ENCODE measurements at regions not wholly inside any gene's neighbourhood (a gene's known extent, or its start where the extent isn't known, plus 50 kb on each side); places are given as distances from the start of the nearest gene placed in this dataset.

GRCh38 chr3:124078953-124079911 is 87.3 kb upstream of the ROPN1 start:
- no peak overlapping the region for H2AFZ ChIP-seq

GRCh38 chr3:124079912-124080276 is 88.0 kb upstream of the ROPN1 start:
- CTCF ChIA-PET, result interaction anchor here (0.7 kb wide), 1 partner anchor 428 kb away, joined by 3 read pairs; no protein-coding TSS in a partner anchor
- intact Hi-C loops (cut with micrococcal nuclease; ENCODE audit: unreplicated experiment), result loop anchor here (1.0 to 5.0 kb wide), 4 partner anchors 63 to 472 kb away; no protein-coding TSS in a partner anchor

More at GRCh38 chr3:124078953-124079911, 87.3 kb upstream of the ROPN1 start:
- no peaks in the 10 kb centered on the region for H3K36me3 ChIP-seq (ENCODE audit: low read depth)
- no peaks in the 10 kb centered on the region for H4K20me1 ChIP-seq (ENCODE audit: insufficient read depth)
- no peaks in the 10 kb centered on the region for H3K4me1 ChIP-seq (replicated peaks; ENCODE audit: insufficient read depth)
- no TSS peak for BruUV-seq (replicated peaks)
- H3K27me3 ChIP-seq (ENCODE audit: insufficient read depth, low read depth), result peaks cover 69% of the 10 kb centered on the region
- H3K9me2 ChIP-seq (ENCODE audit: insufficient read depth), result no peaks in the 10 kb centered on the region
- H3K79me2 ChIP-seq (ENCODE audit: low read depth), result no peaks in the 10 kb centered on the region
- POLR2A ChIA-PET (ENCODE audit: unreplicated experiment), result no interaction called here
- intact Hi-C loops (cut with micrococcal nuclease; ENCODE audit: unreplicated experiment), result loop anchor here (1.0 to 2.0 kb wide), 3 partner anchors 62 to 427 kb away; no protein-coding TSS in a partner anchor
- peak; percentile 84 for TF ChIP-seq CTCF (conservative IDR thresholded peaks at IDR 0.05)
- TF ChIP-seq EZH2 (IDR thresholded peaks at IDR 0.05; ENCODE audit: low read depth), result no peak
- H3K4me3 ChIP-seq, result no peak overlapping the region
- no peak overlapping the region for H3K27ac ChIP-seq
- CTCF ChIA-PET, result interaction anchor here (0.7 kb wide), 1 partner anchor 427 kb away, joined by 3 read pairs; no protein-coding TSS in a partner anchor
- DNase-seq, result peak in 1 of 2 experiments; percentile 9
- no peaks in the 10 kb centered on the region for H3K9me3 ChIP-seq (ENCODE audit: insufficient read depth, low read depth)
- no peak overlapping the region for H3K4me2 ChIP-seq
- no peaks in the 10 kb centered on the region for H3F3A ChIP-seq (ENCODE audit: insufficient read depth, low read depth)

GRCh38 chr3:124082343-124082742 is 90.4 kb upstream of the ROPN1 start:
- BruUV-seq (replicated peaks), result no TSS peak
- intact Hi-C loops (cut with micrococcal nuclease; ENCODE audit: unreplicated experiment), result loop anchor here (5.0 kb wide), 1 partner anchor 470 kb away; no protein-coding TSS in a partner anchor
- H2AFZ ChIP-seq, result no peak overlapping the region
- no peaks in the 10 kb centered on the region for H3F3A ChIP-seq (ENCODE audit: insufficient read depth, low read depth)
- H3K4me3 ChIP-seq, result no peak overlapping the region
- H4K20me1 ChIP-seq (ENCODE audit: insufficient read depth), result no peaks in the 10 kb centered on the region
- no peaks in the 10 kb centered on the region for H3K9me3 ChIP-seq (ENCODE audit: insufficient read depth, low read depth)
- CTCF ChIA-PET, result interaction anchor here (0.6 kb wide), 1 partner anchor 13 kb away, joined by 3 read pairs; no protein-coding TSS in a partner anchor
- H3K79me2 ChIP-seq (ENCODE audit: low read depth), result no peaks in the 10 kb centered on the region
- DNase-seq, result no peak
- no peak for TF ChIP-seq CTCF (conservative IDR thresholded peaks at IDR 0.05)
- no peak for TF ChIP-seq EZH2 (IDR thresholded peaks at IDR 0.05; ENCODE audit: low read depth)
- H3K36me3 ChIP-seq (ENCODE audit: low read depth), result no peaks in the 10 kb centered on the region
- no peak overlapping the region for H3K4me2 ChIP-seq
- no peaks in the 10 kb centered on the region for H3K4me1 ChIP-seq (replicated peaks; ENCODE audit: insufficient read depth)
- H3K27me3 ChIP-seq (ENCODE audit: insufficient read depth, low read depth), result peaks cover 58% of the 10 kb centered on the region
- H3K27ac ChIP-seq, result no peak overlapping the region
- H3K9me2 ChIP-seq (ENCODE audit: insufficient read depth), result no peaks in the 10 kb centered on the region
- POLR2A ChIA-PET (ENCODE audit: unreplicated experiment), result no interaction called here

More at GRCh38 chr3:124079912-124080276, 88.0 kb upstream of the ROPN1 start:
- TF ChIP-seq EZH2 (IDR thresholded peaks at IDR 0.05; ENCODE audit: low read depth), result no peak
- no peak for TF ChIP-seq CTCF (conservative IDR thresholded peaks at IDR 0.05)
- H3K27ac ChIP-seq, result no peak overlapping the region
- H3K9me2 ChIP-seq (ENCODE audit: insufficient read depth), result no peaks in the 10 kb centered on the region
- no peak overlapping the region for H3K4me2 ChIP-seq
- peaks cover 69% of the 10 kb centered on the region for H3K27me3 ChIP-seq (ENCODE audit: insufficient read depth, low read depth)
- H3K4me1 ChIP-seq (replicated peaks; ENCODE audit: insufficient read depth), result no peaks in the 10 kb centered on the region
- no peak overlapping the region for H3K4me3 ChIP-seq
- H3K36me3 ChIP-seq (ENCODE audit: low read depth), result no peaks in the 10 kb centered on the region
- H3K9me3 ChIP-seq (ENCODE audit: insufficient read depth, low read depth), result no peaks in the 10 kb centered on the region
- no TSS peak for BruUV-seq (replicated peaks)
- H3F3A ChIP-seq (ENCODE audit: insufficient read depth, low read depth), result no peaks in the 10 kb centered on the region
- no peak for DNase-seq
- no peaks in the 10 kb centered on the region for H3K79me2 ChIP-seq (ENCODE audit: low read depth)
- POLR2A ChIA-PET (ENCODE audit: unreplicated experiment), result no interaction called here
- no peaks in the 10 kb centered on the region for H4K20me1 ChIP-seq (ENCODE audit: insufficient read depth)
- no peak overlapping the region for H2AFZ ChIP-seq
